ENCODE measurements at regions not wholly inside any gene's neighbourhood (a gene's known extent, or its start where the extent isn't known, plus 50 kb on each side); places are given as distances from the start of the nearest gene placed in this dataset. TPM values are rescaled to one million over a fixed set of nuclear protein-coding genes. Genes with fewer than 3 reads are reported as not detected.

DNA sequence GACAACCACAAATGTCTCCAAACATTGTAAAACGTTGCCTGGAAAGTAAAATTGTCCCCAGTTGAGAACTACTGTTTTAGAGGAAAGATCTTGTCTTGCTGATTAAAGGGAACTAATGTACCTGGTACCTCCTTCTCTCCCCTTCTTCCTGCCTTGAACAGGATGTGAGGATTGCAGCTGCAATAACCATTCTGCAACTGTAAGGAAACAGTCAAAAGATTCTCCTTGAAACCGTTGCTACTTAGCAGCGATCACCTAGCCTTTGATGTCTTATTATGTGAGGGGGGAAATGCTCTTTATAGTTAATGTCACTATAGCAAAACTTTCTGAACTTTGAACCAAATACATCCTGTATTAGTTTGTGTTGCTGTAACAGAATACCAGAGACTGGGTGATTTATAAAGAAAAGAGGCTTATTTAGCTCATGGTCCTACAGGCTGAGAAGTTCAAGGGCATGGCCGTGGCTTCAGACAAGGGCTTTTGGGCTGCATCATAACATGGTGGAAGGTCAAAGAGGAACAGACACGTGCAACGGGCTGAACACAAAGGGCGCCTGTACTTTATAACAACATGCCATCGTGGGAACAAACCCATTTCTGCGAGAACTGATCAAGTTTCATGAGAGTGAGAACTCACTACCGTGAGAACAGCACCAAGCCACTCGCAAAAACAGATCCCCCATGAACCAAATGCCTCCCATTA lies 54.2 kb upstream of the PARD3 start:
- Histone ChIP-seq H3K36me3 (no peaks in the 10 kb centered on the region), H3K4me3 (no peak overlapping the region), H3K9me3 (no peaks in the 10 kb centered on the region), H3K27ac (no peak overlapping the region), H3K27me3 (no peaks in the 10 kb centered on the region), H3K4me1 (no peaks in the 10 kb centered on the region)
- DNase-seq, result no peak
- TF ChIP-seq POLR2A (IDR thresholded peaks at IDR 0.05), result no peak
- intact Hi-C loops (cut with DNase I; ENCODE audit: low total_unique reads), result no loop called here

GRCh38 chr10:34868589-34868988 lies 53.5 kb upstream of the PARD3 start:
- H3K9me3 ChIP-seq, result no peaks in the 10 kb centered on the region
- DNase-seq, result no peak
- intact Hi-C loops (cut with DNase I; ENCODE audit: low total_unique reads), result no loop called here

DNA sequence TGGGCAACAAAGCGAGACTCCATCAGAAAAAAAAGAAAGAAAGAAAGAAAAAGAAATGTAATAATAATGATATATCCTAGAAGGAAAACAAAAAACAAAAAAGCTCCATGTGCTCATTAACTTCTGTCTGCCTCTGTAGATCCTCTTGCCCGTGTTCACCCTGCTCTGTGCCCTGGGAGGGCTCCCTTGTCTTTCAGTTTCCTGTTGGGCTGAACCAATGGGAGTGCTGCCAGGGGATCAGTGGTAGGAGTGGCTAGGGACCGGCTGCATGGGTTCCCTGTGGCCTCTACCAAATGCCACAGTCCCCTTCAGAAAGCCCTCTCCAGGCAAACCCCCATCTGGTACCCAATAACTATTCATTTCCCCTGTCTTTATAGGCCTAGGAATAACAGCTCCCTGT lies 51.8 kb upstream of the PARD3 start:
- intact Hi-C loops (cut with DNase I; ENCODE audit: low total_unique reads), result no loop called here
- H3K27me3 ChIP-seq, result no peaks in the 10 kb centered on the region
- H3K4me3 ChIP-seq, result no peak overlapping the region
- H3K9me3 ChIP-seq, result no peaks in the 10 kb centered on the region
- H3K36me3 ChIP-seq, result no peaks in the 10 kb centered on the region
- TF ChIP-seq, protein P1, sequence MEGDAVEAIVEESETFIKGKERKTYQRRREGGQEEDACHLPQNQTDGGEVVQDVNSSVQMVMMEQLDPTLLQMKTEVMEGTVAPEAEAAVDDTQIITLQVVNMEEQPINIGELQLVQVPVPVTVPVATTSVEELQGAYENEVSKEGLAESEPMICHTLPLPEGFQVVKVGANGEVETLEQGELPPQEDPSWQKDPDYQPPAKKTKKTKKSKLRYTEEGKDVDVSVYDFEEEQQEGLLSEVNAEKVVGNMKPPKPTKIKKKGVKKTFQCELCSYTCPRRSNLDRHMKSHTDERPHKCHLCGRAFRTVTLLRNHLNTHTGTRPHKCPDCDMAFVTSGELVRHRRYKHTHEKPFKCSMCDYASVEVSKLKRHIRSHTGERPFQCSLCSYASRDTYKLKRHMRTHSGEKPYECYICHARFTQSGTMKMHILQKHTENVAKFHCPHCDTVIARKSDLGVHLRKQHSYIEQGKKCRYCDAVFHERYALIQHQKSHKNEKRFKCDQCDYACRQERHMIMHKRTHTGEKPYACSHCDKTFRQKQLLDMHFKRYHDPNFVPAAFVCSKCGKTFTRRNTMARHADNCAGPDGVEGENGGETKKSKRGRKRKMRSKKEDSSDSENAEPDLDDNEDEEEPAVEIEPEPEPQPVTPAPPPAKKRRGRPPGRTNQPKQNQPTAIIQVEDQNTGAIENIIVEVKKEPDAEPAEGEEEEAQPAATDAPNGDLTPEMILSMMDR (IDR thresholded peaks at IDR 0.05), result no peak
- no peak for TF ChIP-seq POLR2A (IDR thresholded peaks at IDR 0.05)
- H3K4me1 ChIP-seq, result no peaks in the 10 kb centered on the region
- H3K27ac ChIP-seq, result no peak overlapping the region
- no peak for DNase-seq

More at GRCh38 chr10:34868589-34868988, 53.5 kb upstream of the PARD3 start:
- no peaks in the 10 kb centered on the region for H3K36me3 ChIP-seq
- no peak for TF ChIP-seq POLR2A (IDR thresholded peaks at IDR 0.05)
- TF ChIP-seq, protein P1 (IDR thresholded peaks at IDR 0.05), result no peak
- no peak overlapping the region for H3K4me3 ChIP-seq
- no peaks in the 10 kb centered on the region for H3K4me1 ChIP-seq
- no peak overlapping the region for H3K27ac ChIP-seq
- no peaks in the 10 kb centered on the region for H3K27me3 ChIP-seq

Small RNA genes lying in the stretch of these regions (small RNA-seq; reads per million reads assigned to genes)
- gene RNU6-193P (not detected), gene RNU6-847P (not detected), gene SS18L2P1 (not detected)

Data from uterus (tissue), 3 donors.